Aorta (tissue), 5 donors: ENCODE measurements at regions not wholly inside any gene's neighbourhood (a gene's known extent, or its start where the extent isn't known, plus 50 kb on each side); places are given as distances from the start of the nearest gene placed in this dataset.

Experiments used
- ATAC-seq: fragments of 200-7000 bp; cut with Tn5 transposase; one replicate; pipeline ENCODE4 v1.9.1; 2022; ENCODE audit warnings: moderate library complexity; ENCODE audit not compliant: low FRiP score
- DNase-seq, 2 donors: peaks; one replicate each; pipeline ENCODE4 v3.0.0-alpha.2; 2020
- H3K27ac ChIP-seq, 2 donors: one replicate each; pipeline ENCODE4 v1.5.1; 2013; ENCODE audit warnings: low read length in 2 of 2, mild to moderate bottlenecking in 2 of 2, moderate library complexity in 2 of 2, control low read depth in 1 of 2, inconsistent platforms in 1 of 2, low read depth in 1 of 2
- H3K27me3 ChIP-seq, 2 donors: one replicate each; pipeline ENCODE4 v1.6.1; 2013; ENCODE audit warnings: control low read depth in 1 of 2, low read length in 1 of 2, mild to moderate bottlenecking in 1 of 2, moderate library complexity in 1 of 2; ENCODE audit not compliant: insufficient read depth in 2 of 2, control insufficient read depth in 1 of 2
- H3K36me3 ChIP-seq, 2 donors: one replicate each; pipeline ENCODE4 v1.6.1; 2013; ENCODE audit warnings: control low read depth in 1 of 2, low read length in 1 of 2, mild to moderate bottlenecking in 1 of 2; ENCODE audit not compliant: insufficient read depth in 2 of 2, control insufficient read depth in 1 of 2
- H3K4me1 ChIP-seq, 2 donors: one replicate each; pipeline ENCODE4 v1.6.1; 2013; ENCODE audit warnings: low read length in 2 of 2, control low read depth in 1 of 2, mild to moderate bottlenecking in 1 of 2, moderate library complexity in 1 of 2; ENCODE audit not compliant: insufficient read depth in 2 of 2, control insufficient read depth in 1 of 2
- H3K4me3 ChIP-seq, 2 donors: one replicate each; pipeline ENCODE4 v1.5.1; 2013; ENCODE audit warnings: low read length in 2 of 2, control low read depth in 1 of 2, mild to moderate bottlenecking in 1 of 2
- H3K9me3 ChIP-seq: one replicate; pipeline ENCODE4 v1.6.1; 2013; ENCODE audit warnings: mild to moderate bottlenecking, low read length; ENCODE audit not compliant: control insufficient read depth
- WGBS, 2 donors: extraction: QIAGEN DNeasy Blood & Tissue Kit; methylation state at CpG; one replicate each; pipeline ENCODE4 v1.1.7; 2013; 5-methylcytosine and 5-hydroxymethylcytosine counted together
- intact Hi-C, 2 donors: fragments of 100-400 bp; cut with DNase I; formaldehyde crosslinking; loops; one replicate each; pipeline versions ENCODE4 v1.14.2 to v1.15.0; 2022
- donor health status: healthy with polysubstance abuse.
- donor health status: Bipolar disorder and iron deficiency.
- donor health status: DM: no; HTN: no; CAD: no.
- donor health status: DM: no; HTN: no; CAD: no.
- donor health status: DM: yes; HTN: yes; CAD: no.

DNA sequence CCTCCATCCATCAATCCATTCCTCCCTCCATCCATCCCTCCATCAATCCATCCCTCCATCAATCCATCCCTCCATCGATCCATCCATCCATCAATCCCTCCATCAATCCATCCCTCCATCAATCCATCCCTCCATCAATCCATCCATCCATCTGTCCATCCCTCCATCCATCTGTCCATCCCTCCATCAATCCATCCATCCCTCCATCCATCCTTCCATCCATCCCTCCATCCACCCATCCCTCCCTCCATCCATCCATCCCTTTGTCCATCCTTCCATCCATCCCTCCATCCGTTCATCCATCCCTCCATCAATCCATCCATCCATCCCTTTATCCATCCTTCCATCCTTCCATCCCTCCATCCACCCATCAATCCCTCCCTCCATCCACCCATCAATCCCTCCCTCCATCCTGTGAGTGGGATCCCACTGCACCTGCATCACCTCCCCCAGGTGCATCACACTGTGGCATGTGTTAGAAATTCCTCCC lies 338.1 kb upstream of the SFSWAP start:
- intact Hi-C loops: no loop called here
- H3K36me3 ChIP-seq: no peaks in the 10 kb centered on the region
- WGBS, 2 donors: 81 to 94% methylated on average over 2 of the region's 2 CpGs
- no peaks in the 10 kb centered on the region for H3K9me3 ChIP-seq
- H3K27ac ChIP-seq: no peak overlapping the region
- H3K4me3 ChIP-seq: no peak overlapping the region
- H3K27me3 ChIP-seq: no peaks in the 10 kb centered on the region
- no peaks in the 10 kb centered on the region for H3K4me1 ChIP-seq
- no peak for DNase-seq
- no peak for ATAC-seq

DNA sequence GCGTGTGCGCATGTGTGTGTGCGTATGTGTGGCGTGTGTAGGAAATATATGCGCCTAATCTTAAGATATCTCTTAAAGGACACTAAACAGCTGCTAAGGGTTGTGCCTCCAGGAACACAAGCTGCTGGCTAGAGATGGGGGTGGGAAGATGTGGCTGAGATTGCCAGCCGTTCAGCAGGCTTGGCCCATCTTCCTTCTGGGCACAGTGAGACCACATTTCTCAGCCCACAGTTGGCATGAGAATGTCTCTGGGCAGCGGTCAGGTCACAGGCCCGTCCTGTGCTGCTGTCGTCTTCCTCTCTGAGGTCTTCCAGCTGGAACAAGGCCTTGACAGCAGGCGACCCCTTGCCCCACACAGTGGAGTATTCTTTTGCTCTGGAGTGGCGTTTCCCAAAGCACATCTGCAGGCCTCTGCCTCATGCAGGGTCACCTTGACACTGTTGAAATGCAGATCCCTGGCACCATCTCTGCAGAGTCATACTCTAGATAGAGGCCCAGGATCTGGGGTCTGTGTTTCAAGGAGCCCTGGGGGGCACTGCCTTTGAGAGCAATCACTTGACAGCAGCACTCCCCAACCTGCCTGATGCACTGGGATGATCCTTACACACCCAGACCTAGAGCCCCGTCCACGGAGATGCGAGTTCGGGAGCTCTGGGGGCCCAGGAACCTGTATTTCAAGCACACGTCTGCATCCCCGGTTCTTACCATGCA lies 335.5 kb upstream of the SFSWAP start:
- Histone ChIP-seq H3K9me3 (no peaks in the 10 kb centered on the region), H3K4me1 (no peaks in the 10 kb centered on the region), H3K36me3 (no peaks in the 10 kb centered on the region), H3K27ac (no peak overlapping the region), H3K27me3 (no peaks in the 10 kb centered on the region), H3K4me3 (no peak overlapping the region)
- no peak for ATAC-seq
- intact Hi-C loops: no loop called here
- 68 to 73% methylated on average over 17 of the region's 17 CpGs for WGBS, 2 donors
- DNase-seq: no peak

DNA sequence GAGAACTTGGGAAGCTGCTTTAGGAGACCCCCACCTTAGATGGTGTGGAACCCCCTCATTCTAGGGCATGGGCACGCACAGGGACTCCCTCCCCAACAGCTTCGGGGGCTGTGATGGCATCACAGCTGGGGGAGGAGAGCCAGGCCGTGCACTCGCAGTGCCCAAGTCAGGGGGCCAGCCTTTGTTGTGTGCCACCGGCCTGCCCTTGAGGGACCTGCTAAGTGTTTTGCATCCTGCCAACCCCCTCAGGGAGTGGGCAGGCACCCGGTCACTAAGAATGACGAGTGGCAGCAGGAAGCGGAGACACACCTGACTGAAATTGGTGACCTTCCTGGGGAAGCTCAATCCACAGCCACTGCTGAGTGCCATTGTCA lies 334.9 kb upstream of the SFSWAP start:
- DNase-seq (no peak), ATAC-seq (no peak)
- H3K4me1 ChIP-seq: no peaks in the 10 kb centered on the region
- no peak overlapping the region for H3K27ac ChIP-seq
- no peaks in the 10 kb centered on the region for H3K27me3 ChIP-seq
- no peak overlapping the region for H3K4me3 ChIP-seq
- no peaks in the 10 kb centered on the region for H3K9me3 ChIP-seq
- H3K36me3 ChIP-seq: no peaks in the 10 kb centered on the region
- intact Hi-C loops: no loop called here
- WGBS, 2 donors: 81 to 83% methylated on average over 8 of the region's 8 CpGs

DNA sequence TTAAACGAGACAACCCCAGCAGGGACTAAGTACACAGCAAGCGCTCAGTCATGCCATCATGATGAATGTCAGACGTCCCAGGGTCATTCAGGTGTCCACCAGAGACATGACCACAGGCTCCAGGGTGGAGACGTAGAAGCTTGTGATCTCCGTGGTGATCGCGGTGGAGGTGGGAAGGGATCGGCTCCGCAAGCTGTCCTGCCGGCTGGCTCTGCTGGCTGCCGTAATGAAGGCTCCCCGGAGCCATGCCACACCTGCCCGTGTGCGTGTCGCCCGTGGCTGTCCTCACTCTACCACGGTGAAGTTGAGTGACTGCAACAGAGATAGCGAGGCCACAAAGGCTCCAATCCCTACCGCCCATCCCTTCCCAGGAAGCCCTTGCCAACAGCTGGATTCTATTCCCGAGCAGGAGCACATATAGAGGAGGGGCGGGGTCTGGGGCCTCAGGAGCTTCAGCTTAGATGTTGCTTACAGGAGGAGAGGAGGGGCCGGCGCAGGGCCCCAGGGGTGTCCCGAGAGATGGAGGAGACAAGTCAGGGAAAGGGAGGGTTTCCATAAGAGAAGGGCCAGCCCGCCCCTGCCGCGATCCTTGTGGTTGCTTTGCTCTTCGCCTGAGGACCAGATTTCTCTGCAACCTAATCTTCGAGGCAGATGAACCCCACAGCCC lies 332.6 kb upstream of the SFSWAP start:
- DNase-seq (no peak), ATAC-seq (no peak)
- Histone ChIP-seq H3K27me3 (no peaks in the 10 kb centered on the region), H3K4me3 (no peak overlapping the region), H3K36me3 (no peaks in the 10 kb centered on the region), H3K4me1 (no peaks in the 10 kb centered on the region), H3K9me3 (no peaks in the 10 kb centered on the region), H3K27ac (no peak overlapping the region)
- WGBS, 2 donors: 84% methylated on average over 29 of the region's 29 CpGs
- intact Hi-C loops: no loop called here

DNA sequence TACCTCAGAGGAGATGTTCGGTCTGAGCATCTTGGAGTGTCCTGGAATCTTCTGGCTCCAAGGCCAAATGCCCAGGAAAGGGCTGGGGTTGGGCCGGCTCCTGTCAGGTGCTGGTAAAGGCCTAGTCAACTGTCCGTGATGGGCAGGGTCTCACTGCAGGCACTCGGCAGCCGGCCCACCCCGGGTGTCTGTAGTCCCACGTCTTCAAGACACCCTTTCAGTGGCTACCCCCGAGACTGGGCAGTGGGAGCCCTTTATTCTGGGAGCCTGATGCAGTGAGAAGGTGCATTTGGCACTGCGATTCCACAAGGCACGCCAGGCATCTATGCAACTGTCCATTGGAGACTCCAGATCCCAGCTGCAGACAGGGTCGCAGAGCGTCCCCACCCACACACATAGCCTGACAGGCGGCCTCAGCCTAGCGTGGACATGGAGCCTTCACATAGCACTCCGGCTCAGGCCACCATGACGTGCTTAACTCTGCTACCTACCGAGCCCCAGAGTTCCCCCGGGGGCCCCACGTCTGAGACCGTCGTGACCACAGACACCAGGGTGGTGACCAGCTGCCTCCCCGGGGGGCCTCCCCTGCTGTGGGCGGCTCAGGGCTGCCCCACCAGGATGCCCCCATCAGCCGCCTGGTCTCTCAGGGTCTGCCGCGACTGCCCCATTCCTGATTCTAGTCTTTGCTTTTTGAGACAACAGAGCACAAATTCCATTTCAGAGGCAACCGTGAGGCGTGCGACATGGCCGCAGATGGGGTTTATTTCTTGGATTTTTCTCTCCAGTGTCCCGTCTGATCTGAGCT lies 331.8 kb upstream of the SFSWAP start:
- Histone ChIP-seq H3K27ac (no peak overlapping the region), H3K9me3 (no peaks in the 10 kb centered on the region), H3K36me3 (no peaks in the 10 kb centered on the region), H3K4me3 (no peak overlapping the region), H3K27me3 (no peaks in the 10 kb centered on the region), H3K4me1 (no peaks in the 10 kb centered on the region)
- 62 to 65% methylated on average over 31 of the region's 31 CpGs for WGBS, 2 donors
- intact Hi-C loops: no loop called here
- DNase-seq (no peak), ATAC-seq (no peak)

DNA sequence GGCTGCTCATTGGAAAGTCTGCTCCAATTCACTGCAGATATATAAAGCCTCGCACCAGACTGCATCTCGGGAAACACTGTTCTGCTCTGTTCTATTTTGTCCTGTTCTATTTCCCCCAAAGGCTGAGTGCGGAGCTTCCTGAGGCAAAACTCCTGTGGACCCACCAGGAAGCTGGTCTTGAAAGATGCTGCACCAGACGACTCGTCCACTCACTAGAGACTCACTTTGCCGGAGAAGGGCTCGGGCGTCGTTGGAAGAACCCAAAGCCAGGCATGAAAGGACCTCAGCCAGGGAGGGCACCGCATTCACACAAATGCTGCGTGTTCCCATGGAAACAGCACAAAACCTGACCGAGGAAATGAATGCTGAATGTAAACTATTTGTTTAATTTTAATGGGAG lies 331.2 kb upstream of the SFSWAP start:
- Histone ChIP-seq H3K36me3 (no peaks in the 10 kb centered on the region), H3K27ac (no peak overlapping the region), H3K27me3 (no peaks in the 10 kb centered on the region), H3K4me1 (no peaks in the 10 kb centered on the region), H3K4me3 (no peak overlapping the region), H3K9me3 (no peaks in the 10 kb centered on the region)
- DNase-seq (no peak), ATAC-seq (no peak)
- intact Hi-C loops: no loop called here
- WGBS, 2 donors: 44 to 46% methylated on average over 12 of the region's 12 CpGs

DNA sequence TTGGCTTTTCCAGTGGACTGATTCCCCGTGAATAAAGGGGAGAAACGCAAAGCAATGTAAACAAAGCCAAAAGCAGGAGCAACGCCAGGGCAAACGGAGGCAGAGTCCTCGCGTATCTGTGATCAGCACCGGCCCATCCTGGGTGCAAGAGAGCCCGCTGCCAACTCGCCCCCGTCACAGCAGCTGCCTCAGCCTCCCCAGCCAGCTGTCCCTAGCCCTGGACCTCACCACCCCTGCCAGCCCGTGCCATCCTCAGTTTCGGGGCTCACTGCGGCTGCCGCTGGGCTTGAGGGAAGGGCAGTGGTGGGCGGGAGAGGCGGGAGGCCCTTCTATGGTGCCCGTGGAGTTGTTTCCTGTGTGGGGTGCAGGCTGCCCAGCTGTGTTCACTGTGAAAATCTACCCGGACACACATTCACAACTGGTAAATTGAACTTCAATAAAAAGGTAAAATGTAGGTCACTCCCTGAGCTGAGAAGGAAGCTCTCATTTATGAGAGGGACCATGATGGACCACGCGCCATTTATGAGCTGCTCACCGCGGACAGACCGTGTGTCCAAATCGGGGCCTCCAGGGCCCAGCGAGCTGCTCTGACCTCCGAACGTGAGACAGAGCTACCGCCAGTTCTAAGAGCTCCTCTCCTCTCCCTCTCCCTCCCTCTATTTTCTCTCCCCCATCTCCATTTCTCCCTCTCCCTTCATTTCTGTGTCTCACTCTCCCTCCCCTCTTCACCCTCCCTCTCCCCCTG lies 330.5 kb upstream of the SFSWAP start:
- Histone ChIP-seq H3K4me3 (no peak overlapping the region), H3K4me1 (no peaks in the 10 kb centered on the region), H3K9me3 (no peaks in the 10 kb centered on the region), H3K36me3 (no peaks in the 10 kb centered on the region), H3K27ac (no peak overlapping the region), H3K27me3 (no peaks in the 10 kb centered on the region)
- intact Hi-C loops: no loop called here
- no peak for DNase-seq
- no peak for ATAC-seq
- WGBS, 2 donors: 55% methylated on average over 28 of the region's 28 CpGs

DNA sequence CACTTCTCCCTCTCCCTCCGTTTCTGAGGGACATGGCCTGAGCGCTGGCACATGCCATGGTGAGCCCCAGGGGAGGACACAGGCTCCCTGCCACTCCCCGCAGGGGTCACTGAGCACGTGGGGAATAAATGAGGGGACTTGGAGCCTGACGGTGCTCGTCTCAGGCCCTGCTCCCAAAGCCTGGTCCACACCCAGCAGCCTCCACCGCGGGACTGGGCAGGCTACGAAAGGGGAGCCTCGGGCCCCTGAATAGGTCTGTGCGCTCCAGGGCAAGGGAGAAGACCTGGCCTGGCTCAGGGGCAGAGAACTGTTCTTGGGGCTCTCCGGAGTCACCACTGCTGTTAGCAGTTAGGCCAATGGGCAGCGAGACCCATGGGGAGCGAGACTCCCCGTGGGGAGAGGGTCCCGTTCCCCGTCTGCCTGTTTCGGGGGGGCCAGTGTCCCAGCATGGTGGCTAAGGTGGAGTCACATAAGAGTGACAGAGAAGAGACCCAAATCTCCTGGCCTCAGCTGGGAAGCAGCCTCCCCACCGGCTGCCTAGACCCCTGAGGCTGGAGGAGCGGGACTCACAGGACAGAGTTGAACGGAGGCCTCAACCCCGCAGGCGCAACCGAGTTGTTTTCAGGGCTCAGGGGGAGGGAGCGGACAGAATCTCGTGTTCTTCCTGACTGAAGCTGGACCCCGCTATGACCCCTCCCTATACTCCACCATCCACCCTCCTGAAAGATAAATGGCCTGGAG lies 329.8 kb upstream of the SFSWAP start:
- no peak overlapping the region for H3K27ac ChIP-seq
- intact Hi-C loops: no loop called here
- no peak overlapping the region for H3K4me3 ChIP-seq
- H3K27me3 ChIP-seq: no peaks in the 10 kb centered on the region
- no peaks in the 10 kb centered on the region for H3K4me1 ChIP-seq
- H3K36me3 ChIP-seq: no peaks in the 10 kb centered on the region
- WGBS, 2 donors: 20 to 25% methylated on average over 27 of the region's 27 CpGs
- H3K9me3 ChIP-seq: no peaks in the 10 kb centered on the region
- ATAC-seq (no peak), DNase-seq (no peak)
